K562 (cell line): ENCODE measurements at regions not wholly inside any gene's neighbourhood (a gene's known extent, or its start where the extent isn't known, plus 50 kb on each side); places are given as distances from the start of the nearest gene placed in this dataset.

ENCODE experiments used
- ESRRB ChIP-seq: fragments of 250-450 bp; sonication (Bioruptor Pico); IDR thresholded peaks from 2 replicates; pipeline ENCODE4 v1.5.0; 2020; ENCODE audit warnings: mild to moderate bottlenecking, moderate library complexity, borderline replicate concordance
- TF ChIP-seq, protein P1 (sequence below): fragments of 200-600 bp; sonication (generic); IDR thresholded peaks from one replicate; pipeline ENCODE4 v1.6.1; 2012; ENCODE audit warnings: mild to moderate bottlenecking, low read depth, low read length, inconsistent platforms
- TF ChIP-seq, protein P2 (sequence below): fragments of 450-650 bp; IDR thresholded peaks from 2 replicates; pipeline ENCODE4 v1.6.1; 2016; ENCODE audit warnings: mild to moderate bottlenecking, moderate library complexity

DNA sequence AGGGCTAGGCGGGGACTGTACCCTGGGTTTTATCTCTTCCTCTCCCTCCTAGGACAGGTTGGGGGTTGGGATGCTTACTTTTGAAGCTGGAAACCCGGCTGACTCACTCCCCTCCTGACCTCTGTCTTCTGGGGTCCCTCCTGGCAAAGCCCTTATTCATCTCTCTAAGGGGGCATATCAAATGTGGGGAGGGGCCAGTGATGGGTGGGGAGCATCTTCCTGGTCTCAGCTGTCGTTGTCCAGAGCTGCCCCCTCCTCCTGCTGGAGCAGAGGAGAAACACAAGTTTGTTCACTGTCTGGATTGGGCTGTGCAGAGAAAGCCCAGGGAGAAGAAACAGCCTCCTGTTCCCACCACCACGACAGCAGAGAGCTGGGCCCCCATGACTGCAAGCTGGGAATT, 85.8 kb downstream of the TNFAIP2 start (continued):
- TF ChIP-seq, protein P1, sequence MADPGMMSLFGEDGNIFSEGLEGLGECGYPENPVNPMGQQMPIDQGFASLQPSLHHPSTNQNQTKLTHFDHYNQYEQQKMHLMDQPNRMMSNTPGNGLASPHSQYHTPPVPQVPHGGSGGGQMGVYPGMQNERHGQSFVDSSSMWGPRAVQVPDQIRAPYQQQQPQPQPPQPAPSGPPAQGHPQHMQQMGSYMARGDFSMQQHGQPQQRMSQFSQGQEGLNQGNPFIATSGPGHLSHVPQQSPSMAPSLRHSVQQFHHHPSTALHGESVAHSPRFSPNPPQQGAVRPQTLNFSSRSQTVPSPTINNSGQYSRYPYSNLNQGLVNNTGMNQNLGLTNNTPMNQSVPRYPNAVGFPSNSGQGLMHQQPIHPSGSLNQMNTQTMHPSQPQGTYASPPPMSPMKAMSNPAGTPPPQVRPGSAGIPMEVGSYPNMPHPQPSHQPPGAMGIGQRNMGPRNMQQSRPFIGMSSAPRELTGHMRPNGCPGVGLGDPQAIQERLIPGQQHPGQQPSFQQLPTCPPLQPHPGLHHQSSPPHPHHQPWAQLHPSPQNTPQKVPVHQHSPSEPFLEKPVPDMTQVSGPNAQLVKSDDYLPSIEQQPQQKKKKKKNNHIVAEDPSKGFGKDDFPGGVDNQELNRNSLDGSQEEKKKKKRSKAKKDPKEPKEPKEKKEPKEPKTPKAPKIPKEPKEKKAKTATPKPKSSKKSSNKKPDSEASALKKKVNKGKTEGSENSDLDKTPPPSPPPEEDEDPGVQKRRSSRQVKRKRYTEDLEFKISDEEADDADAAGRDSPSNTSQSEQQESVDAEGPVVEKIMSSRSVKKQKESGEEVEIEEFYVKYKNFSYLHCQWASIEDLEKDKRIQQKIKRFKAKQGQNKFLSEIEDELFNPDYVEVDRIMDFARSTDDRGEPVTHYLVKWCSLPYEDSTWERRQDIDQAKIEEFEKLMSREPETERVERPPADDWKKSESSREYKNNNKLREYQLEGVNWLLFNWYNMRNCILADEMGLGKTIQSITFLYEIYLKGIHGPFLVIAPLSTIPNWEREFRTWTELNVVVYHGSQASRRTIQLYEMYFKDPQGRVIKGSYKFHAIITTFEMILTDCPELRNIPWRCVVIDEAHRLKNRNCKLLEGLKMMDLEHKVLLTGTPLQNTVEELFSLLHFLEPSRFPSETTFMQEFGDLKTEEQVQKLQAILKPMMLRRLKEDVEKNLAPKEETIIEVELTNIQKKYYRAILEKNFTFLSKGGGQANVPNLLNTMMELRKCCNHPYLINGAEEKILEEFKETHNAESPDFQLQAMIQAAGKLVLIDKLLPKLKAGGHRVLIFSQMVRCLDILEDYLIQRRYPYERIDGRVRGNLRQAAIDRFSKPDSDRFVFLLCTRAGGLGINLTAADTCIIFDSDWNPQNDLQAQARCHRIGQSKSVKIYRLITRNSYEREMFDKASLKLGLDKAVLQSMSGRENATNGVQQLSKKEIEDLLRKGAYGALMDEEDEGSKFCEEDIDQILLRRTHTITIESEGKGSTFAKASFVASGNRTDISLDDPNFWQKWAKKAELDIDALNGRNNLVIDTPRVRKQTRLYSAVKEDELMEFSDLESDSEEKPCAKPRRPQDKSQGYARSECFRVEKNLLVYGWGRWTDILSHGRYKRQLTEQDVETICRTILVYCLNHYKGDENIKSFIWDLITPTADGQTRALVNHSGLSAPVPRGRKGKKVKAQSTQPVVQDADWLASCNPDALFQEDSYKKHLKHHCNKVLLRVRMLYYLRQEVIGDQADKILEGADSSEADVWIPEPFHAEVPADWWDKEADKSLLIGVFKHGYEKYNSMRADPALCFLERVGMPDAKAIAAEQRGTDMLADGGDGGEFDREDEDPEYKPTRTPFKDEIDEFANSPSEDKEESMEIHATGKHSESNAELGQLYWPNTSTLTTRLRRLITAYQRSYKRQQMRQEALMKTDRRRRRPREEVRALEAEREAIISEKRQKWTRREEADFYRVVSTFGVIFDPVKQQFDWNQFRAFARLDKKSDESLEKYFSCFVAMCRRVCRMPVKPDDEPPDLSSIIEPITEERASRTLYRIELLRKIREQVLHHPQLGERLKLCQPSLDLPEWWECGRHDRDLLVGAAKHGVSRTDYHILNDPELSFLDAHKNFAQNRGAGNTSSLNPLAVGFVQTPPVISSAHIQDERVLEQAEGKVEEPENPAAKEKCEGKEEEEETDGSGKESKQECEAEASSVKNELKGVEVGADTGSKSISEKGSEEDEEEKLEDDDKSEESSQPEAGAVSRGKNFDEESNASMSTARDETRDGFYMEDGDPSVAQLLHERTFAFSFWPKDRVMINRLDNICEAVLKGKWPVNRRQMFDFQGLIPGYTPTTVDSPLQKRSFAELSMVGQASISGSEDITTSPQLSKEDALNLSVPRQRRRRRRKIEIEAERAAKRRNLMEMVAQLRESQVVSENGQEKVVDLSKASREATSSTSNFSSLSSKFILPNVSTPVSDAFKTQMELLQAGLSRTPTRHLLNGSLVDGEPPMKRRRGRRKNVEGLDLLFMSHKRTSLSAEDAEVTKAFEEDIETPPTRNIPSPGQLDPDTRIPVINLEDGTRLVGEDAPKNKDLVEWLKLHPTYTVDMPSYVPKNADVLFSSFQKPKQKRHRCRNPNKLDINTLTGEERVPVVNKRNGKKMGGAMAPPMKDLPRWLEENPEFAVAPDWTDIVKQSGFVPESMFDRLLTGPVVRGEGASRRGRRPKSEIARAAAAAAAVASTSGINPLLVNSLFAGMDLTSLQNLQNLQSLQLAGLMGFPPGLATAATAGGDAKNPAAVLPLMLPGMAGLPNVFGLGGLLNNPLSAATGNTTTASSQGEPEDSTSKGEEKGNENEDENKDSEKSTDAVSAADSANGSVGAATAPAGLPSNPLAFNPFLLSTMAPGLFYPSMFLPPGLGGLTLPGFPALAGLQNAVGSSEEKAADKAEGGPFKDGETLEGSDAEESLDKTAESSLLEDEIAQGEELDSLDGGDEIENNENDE: no peak
- TF ChIP-seq, protein P2, sequence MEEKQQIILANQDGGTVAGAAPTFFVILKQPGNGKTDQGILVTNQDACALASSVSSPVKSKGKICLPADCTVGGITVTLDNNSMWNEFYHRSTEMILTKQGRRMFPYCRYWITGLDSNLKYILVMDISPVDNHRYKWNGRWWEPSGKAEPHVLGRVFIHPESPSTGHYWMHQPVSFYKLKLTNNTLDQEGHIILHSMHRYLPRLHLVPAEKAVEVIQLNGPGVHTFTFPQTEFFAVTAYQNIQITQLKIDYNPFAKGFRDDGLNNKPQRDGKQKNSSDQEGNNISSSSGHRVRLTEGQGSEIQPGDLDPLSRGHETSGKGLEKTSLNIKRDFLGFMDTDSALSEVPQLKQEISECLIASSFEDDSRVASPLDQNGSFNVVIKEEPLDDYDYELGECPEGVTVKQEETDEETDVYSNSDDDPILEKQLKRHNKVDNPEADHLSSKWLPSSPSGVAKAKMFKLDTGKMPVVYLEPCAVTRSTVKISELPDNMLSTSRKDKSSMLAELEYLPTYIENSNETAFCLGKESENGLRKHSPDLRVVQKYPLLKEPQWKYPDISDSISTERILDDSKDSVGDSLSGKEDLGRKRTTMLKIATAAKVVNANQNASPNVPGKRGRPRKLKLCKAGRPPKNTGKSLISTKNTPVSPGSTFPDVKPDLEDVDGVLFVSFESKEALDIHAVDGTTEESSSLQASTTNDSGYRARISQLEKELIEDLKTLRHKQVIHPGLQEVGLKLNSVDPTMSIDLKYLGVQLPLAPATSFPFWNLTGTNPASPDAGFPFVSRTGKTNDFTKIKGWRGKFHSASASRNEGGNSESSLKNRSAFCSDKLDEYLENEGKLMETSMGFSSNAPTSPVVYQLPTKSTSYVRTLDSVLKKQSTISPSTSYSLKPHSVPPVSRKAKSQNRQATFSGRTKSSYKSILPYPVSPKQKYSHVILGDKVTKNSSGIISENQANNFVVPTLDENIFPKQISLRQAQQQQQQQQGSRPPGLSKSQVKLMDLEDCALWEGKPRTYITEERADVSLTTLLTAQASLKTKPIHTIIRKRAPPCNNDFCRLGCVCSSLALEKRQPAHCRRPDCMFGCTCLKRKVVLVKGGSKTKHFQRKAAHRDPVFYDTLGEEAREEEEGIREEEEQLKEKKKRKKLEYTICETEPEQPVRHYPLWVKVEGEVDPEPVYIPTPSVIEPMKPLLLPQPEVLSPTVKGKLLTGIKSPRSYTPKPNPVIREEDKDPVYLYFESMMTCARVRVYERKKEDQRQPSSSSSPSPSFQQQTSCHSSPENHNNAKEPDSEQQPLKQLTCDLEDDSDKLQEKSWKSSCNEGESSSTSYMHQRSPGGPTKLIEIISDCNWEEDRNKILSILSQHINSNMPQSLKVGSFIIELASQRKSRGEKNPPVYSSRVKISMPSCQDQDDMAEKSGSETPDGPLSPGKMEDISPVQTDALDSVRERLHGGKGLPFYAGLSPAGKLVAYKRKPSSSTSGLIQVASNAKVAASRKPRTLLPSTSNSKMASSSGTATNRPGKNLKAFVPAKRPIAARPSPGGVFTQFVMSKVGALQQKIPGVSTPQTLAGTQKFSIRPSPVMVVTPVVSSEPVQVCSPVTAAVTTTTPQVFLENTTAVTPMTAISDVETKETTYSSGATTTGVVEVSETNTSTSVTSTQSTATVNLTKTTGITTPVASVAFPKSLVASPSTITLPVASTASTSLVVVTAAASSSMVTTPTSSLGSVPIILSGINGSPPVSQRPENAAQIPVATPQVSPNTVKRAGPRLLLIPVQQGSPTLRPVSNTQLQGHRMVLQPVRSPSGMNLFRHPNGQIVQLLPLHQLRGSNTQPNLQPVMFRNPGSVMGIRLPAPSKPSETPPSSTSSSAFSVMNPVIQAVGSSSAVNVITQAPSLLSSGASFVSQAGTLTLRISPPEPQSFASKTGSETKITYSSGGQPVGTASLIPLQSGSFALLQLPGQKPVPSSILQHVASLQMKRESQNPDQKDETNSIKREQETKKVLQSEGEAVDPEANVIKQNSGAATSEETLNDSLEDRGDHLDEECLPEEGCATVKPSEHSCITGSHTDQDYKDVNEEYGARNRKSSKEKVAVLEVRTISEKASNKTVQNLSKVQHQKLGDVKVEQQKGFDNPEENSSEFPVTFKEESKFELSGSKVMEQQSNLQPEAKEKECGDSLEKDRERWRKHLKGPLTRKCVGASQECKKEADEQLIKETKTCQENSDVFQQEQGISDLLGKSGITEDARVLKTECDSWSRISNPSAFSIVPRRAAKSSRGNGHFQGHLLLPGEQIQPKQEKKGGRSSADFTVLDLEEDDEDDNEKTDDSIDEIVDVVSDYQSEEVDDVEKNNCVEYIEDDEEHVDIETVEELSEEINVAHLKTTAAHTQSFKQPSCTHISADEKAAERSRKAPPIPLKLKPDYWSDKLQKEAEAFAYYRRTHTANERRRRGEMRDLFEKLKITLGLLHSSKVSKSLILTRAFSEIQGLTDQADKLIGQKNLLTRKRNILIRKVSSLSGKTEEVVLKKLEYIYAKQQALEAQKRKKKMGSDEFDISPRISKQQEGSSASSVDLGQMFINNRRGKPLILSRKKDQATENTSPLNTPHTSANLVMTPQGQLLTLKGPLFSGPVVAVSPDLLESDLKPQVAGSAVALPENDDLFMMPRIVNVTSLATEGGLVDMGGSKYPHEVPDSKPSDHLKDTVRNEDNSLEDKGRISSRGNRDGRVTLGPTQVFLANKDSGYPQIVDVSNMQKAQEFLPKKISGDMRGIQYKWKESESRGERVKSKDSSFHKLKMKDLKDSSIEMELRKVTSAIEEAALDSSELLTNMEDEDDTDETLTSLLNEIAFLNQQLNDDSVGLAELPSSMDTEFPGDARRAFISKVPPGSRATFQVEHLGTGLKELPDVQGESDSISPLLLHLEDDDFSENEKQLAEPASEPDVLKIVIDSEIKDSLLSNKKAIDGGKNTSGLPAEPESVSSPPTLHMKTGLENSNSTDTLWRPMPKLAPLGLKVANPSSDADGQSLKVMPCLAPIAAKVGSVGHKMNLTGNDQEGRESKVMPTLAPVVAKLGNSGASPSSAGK: no peak
- no peak for TF ChIP-seq ESRRB (CRISPR knock-in tag)
- TF ChIP-seq, all 486 proteins: peak for 4
